GM23338 (cell line): ENCODE measurements at regions not wholly inside any gene's neighbourhood (a gene's known extent, or its start where the extent isn't known, plus 50 kb on each side); places are given as distances from the start of the nearest gene placed in this dataset.

Source experiments
- ATAC-seq: fragments of 200-7000 bp; cut with Tn5 transposase; 3 replicates; pipeline ENCODE4 v1.9.1; 2020
- DNase-seq: peaks from one replicate; pipeline ENCODE4 v3.0.0-alpha.2; 2015; ENCODE audit warnings: low spot score
- H2AFZ ChIP-seq: fragments of 200-600 bp; sonication (generic); 2 replicates; pipeline ENCODE4 v1.8.0; 2016; ENCODE audit warnings: antibody characterized with exemption, mild to moderate bottlenecking, moderate library complexity
- H3F3A ChIP-seq: fragments of 200-600 bp; sonication (generic); replicated peaks from 2 replicates; pipeline ENCODE4 v1.8.0; 2017; ENCODE audit warnings: antibody characterized with exemption, mixed run types, low read depth
- H3K27ac ChIP-seq: fragments of 200-600 bp; sonication (generic); 2 replicates; pipeline ENCODE4 v1.6.1; 2016; ENCODE audit warnings: low read depth
- H3K27me3 ChIP-seq: fragments of 200-600 bp; sonication (generic); 2 replicates; pipeline ENCODE4 v1.8.0; 2016; ENCODE audit warnings: mild to moderate bottlenecking, mixed run types, moderate library complexity; ENCODE audit not compliant: insufficient read depth
- H3K36me3 ChIP-seq: fragments of 200-600 bp; sonication (generic); 2 replicates; pipeline ENCODE4 v1.8.0; 2016; ENCODE audit warnings: mild to moderate bottlenecking; ENCODE audit not compliant: insufficient read depth
- H3K4me1 ChIP-seq: fragments of 200-600 bp; sonication (generic); 2 replicates; pipeline ENCODE4 v1.8.0; 2016; ENCODE audit warnings: mild to moderate bottlenecking, moderate library complexity; ENCODE audit not compliant: insufficient read depth
- H3K4me2 ChIP-seq: fragments of 200-600 bp; sonication (generic); 2 replicates; pipeline ENCODE4 v1.7.1; 2017; ENCODE audit warnings: mixed run types
- H3K4me3 ChIP-seq: fragments of 200-600 bp; sonication (generic); 2 replicates; pipeline ENCODE4 v1.6.1; 2016; ENCODE audit warnings: mixed run types
- H3K79me2 ChIP-seq: fragments of 200-600 bp; sonication (generic); replicated peaks from 2 replicates; pipeline ENCODE4 v1.8.0; 2017; ENCODE audit warnings: mild to moderate bottlenecking; ENCODE audit not compliant: insufficient read depth
- H3K9me2 ChIP-seq: fragments of 200-600 bp; sonication (generic); 2 replicates; pipeline ENCODE4 v1.8.0; 2017; ENCODE audit not compliant: insufficient read depth
- H4K20me1 ChIP-seq: fragments of 200-600 bp; sonication (generic); replicated peaks from 2 replicates; pipeline ENCODE4 v1.8.0; 2017; ENCODE audit warnings: mild to moderate bottlenecking; ENCODE audit not compliant: insufficient read depth
- H3K27ac Mint-ChIP-seq: 2 replicates; pipeline ENCODE4 v1.8.0; 2020; ENCODE audit warnings: inconsistent platforms, mild to moderate bottlenecking, moderate library complexity, mixed read lengths
- H3K27me3 Mint-ChIP-seq: 3 replicates; pipeline ENCODE4 v1.8.0; 2022; ENCODE audit warnings: low read depth, mild to moderate bottlenecking, moderate library complexity, mixed read lengths, inconsistent platforms; ENCODE audit not compliant: insufficient read depth, poor library complexity
- H3K36me3 Mint-ChIP-seq: 3 replicates; pipeline ENCODE4 v1.8.0; 2021; ENCODE audit warnings: low read depth, mild to moderate bottlenecking, inconsistent platforms, moderate library complexity, mixed read lengths
- H3K4me1 Mint-ChIP-seq: 3 replicates; pipeline ENCODE4 v1.8.0; 2020; ENCODE audit warnings: mild to moderate bottlenecking, inconsistent platforms, mixed read lengths
- H3K4me3 Mint-ChIP-seq: 3 replicates; pipeline ENCODE4 v1.8.0; 2021; ENCODE audit warnings: moderate library complexity, mild to moderate bottlenecking, inconsistent platforms, mixed read lengths
- H3K9me3 Mint-ChIP-seq: 3 replicates; pipeline ENCODE4 v1.8.0; 2020; ENCODE audit warnings: moderate library complexity, mild to moderate bottlenecking, inconsistent platforms, mixed read lengths
- CREB1 ChIP-seq: fragments of 250-450 bp; sonication (Bioruptor Pico); IDR thresholded peaks from 2 replicates; pipeline ENCODE4 v1.5.0; 2020; ENCODE audit warnings: low read depth, mild to moderate bottlenecking, moderate library complexity
- NANOG ChIP-seq: IDR thresholded peaks from 2 replicates; pipeline ENCODE4 v1.6.1; 2016; ENCODE audit warnings: antibody characterized with exemption, borderline replicate concordance
- ZNF114 ChIP-seq: fragments of 250-450 bp; sonication (Bioruptor Pico); IDR thresholded peaks from 2 replicates; pipeline ENCODE4 v1.5.0; 2020; ENCODE audit warnings: mild to moderate bottlenecking, moderate library complexity
- ZNF331 ChIP-seq: fragments of 250-450 bp; sonication (Bioruptor Pico); IDR thresholded peaks from 2 replicates; pipeline ENCODE4 v1.5.0; 2020; ENCODE audit warnings: low read depth, mild to moderate bottlenecking, moderate library complexity
- ZNF462 ChIP-seq: fragments of 250-450 bp; sonication (Bioruptor Pico); IDR thresholded peaks from 2 replicates; pipeline ENCODE4 v1.5.0; 2020; ENCODE audit warnings: mild to moderate bottlenecking, moderate library complexity
- TF ChIP-seq, protein P1 (sequence below): IDR thresholded peaks from one replicate; pipeline ENCODE4 v1.6.1; 2018; ENCODE audit warnings: antibody characterized with exemption; ENCODE audit not compliant: unreplicated experiment
- TF ChIP-seq, protein P2 (sequence below): IDR thresholded peaks from 2 replicates; pipeline ENCODE4 v1.6.1; 2016; ENCODE audit warnings: antibody characterized with exemption
- TF ChIP-seq, protein P3 (sequence below), 2 experiments: fragments of 200-600 bp in 1 of 2; sonication (generic) in 1 of 2; conservative IDR thresholded peaks; 2 replicates each; pipeline versions ENCODE4 v1.5.1 to v1.6.1; 2016 to 2017; ENCODE audit warnings: antibody characterized with exemption in 2 of 2, low read depth in 2 of 2, mild to moderate bottlenecking in 2 of 2, moderate library complexity in 1 of 2

DNA sequence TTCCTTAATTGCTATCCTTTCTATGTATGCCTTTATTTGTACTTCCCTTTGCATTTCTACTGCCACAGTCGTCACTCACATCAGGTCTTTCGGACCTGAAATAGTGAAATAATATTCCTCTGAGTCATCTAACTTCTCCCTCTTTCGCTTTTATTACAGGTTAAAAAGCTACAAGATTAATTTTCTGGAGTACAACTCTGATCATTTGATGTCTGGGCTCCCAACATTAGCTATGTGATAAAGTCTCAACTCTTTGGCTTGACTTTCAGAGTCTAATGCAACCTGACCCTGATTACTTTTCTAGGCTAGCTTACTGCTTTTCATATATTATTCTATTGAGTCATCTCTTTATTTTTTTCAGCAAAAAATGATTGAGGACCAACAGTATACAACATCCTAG, 638.8 kb upstream of the WWC1 start (continued):
- TF ChIP-seq, protein P1, sequence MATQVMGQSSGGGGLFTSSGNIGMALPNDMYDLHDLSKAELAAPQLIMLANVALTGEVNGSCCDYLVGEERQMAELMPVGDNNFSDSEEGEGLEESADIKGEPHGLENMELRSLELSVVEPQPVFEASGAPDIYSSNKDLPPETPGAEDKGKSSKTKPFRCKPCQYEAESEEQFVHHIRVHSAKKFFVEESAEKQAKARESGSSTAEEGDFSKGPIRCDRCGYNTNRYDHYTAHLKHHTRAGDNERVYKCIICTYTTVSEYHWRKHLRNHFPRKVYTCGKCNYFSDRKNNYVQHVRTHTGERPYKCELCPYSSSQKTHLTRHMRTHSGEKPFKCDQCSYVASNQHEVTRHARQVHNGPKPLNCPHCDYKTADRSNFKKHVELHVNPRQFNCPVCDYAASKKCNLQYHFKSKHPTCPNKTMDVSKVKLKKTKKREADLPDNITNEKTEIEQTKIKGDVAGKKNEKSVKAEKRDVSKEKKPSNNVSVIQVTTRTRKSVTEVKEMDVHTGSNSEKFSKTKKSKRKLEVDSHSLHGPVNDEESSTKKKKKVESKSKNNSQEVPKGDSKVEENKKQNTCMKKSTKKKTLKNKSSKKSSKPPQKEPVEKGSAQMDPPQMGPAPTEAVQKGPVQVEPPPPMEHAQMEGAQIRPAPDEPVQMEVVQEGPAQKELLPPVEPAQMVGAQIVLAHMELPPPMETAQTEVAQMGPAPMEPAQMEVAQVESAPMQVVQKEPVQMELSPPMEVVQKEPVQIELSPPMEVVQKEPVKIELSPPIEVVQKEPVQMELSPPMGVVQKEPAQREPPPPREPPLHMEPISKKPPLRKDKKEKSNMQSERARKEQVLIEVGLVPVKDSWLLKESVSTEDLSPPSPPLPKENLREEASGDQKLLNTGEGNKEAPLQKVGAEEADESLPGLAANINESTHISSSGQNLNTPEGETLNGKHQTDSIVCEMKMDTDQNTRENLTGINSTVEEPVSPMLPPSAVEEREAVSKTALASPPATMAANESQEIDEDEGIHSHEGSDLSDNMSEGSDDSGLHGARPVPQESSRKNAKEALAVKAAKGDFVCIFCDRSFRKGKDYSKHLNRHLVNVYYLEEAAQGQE = no peak
- TF ChIP-seq NANOG (no peak), ZNF331 (CRISPR knock-in tag) (no peak), CREB1 (CRISPR knock-in tag) (no peak), ZNF114 (no peak)
- TF ChIP-seq, protein P2, sequence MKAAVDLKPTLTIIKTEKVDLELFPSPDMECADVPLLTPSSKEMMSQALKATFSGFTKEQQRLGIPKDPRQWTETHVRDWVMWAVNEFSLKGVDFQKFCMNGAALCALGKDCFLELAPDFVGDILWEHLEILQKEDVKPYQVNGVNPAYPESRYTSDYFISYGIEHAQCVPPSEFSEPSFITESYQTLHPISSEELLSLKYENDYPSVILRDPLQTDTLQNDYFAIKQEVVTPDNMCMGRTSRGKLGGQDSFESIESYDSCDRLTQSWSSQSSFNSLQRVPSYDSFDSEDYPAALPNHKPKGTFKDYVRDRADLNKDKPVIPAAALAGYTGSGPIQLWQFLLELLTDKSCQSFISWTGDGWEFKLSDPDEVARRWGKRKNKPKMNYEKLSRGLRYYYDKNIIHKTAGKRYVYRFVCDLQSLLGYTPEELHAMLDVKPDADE = no peak
- TF ChIP-seq, protein P3, sequence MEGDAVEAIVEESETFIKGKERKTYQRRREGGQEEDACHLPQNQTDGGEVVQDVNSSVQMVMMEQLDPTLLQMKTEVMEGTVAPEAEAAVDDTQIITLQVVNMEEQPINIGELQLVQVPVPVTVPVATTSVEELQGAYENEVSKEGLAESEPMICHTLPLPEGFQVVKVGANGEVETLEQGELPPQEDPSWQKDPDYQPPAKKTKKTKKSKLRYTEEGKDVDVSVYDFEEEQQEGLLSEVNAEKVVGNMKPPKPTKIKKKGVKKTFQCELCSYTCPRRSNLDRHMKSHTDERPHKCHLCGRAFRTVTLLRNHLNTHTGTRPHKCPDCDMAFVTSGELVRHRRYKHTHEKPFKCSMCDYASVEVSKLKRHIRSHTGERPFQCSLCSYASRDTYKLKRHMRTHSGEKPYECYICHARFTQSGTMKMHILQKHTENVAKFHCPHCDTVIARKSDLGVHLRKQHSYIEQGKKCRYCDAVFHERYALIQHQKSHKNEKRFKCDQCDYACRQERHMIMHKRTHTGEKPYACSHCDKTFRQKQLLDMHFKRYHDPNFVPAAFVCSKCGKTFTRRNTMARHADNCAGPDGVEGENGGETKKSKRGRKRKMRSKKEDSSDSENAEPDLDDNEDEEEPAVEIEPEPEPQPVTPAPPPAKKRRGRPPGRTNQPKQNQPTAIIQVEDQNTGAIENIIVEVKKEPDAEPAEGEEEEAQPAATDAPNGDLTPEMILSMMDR (conservative IDR thresholded peaks at IDR 0.05; ENCODE audit: low read depth in 2 of 2) = no peak

DNA sequence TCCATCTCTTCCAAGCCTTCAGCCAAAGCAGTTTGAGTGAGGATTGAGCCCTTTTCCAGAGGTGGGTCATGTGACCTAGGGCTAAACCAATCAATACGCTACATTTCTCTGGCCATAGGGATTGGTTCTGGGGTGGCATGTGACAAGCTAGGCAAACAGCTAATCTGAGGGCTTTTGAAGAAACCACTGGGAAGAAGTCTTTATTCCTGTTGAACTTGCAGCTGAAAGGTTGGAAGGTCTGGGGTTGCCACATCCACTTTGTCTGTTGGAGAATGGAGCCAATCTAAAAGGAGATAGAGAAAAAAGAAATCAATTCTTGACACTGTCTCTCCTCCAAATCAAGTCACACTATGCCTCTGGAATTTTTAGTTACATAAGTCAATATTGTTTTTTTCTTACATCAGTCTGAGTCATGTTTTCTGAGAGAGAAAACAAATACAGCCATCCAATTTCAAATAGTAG, 637.8 kb upstream of the WWC1 start:
- Histone ChIP-seq H3K4me2 (no peak overlapping the region), H3K4me1 (peaks cover 2% of the 10 kb centered on the region; the same call in 1 of the 2 replicates), H4K20me1 (no peaks in the 10 kb centered on the region; the same call in 1 of the 2 replicates), H3K9me2 (0 out of 2 replicates have a peak, but pooled peaks cover 3% of the 10 kb centered on the region), H2AFZ (no peak overlapping the region), H3K79me2 (no peaks in the 10 kb centered on the region), H3K36me3 (no peaks in the 10 kb centered on the region), H3K27ac (no peak overlapping the region), H3F3A (no peaks in the 10 kb centered on the region), H3K4me3 (no peak overlapping the region), H3K27me3 (no peaks in the 10 kb centered on the region)
- Mint-ChIP-seq H3K36me3 (no peaks in the 10 kb centered on the region), H3K27ac (no peak overlapping the region), H3K9me3 (no peaks in the 10 kb centered on the region), H3K4me3 (no peak overlapping the region), H3K27me3 (no peaks in the 10 kb centered on the region), H3K4me1 (peaks cover 5% of the 10 kb centered on the region; the same call in 2 of the 3 replicates)
- ATAC-seq = no peak
- DNase-seq = no peak
- TF ChIP-seq NANOG (no peak), ZNF462 (CRISPR knock-in tag) (no peak)
- TF ChIP-seq, protein P1 = no peak
